Panc1 (cell line): ENCODE measurements at regions not wholly inside any gene's neighbourhood (a gene's known extent, or its start where the extent isn't known, plus 50 kb on each side); places are given as distances from the start of the nearest gene placed in this dataset.

Experiments
- ATAC-seq: fragments of 200-7000 bp; cut with Tn5 transposase; 2 replicates; pipeline ENCODE4 v1.9.1; 2020; ENCODE audit warnings: mild to moderate bottlenecking, moderate library complexity
- BruUV-seq: library from RNA; stranded (reverse); fragments of 400-500 nt; replicated peaks from 2 replicates; lab custom pipeline; 2021; lab: Mats Ljungman, UMichigan
- CTCF ChIA-PET: fragments of 300-600 bp; sonication (Branson Sonifier 250); formaldehyde crosslinking; loops from one replicate; lab custom pipeline; 2022; ENCODE audit warnings: antibody characterized with exemption; lab: Charles Lee
- POLR2A ChIA-PET: fragments of 300-600 bp; sonication (Branson Sonifier 250); formaldehyde crosslinking; loops from one replicate; lab custom pipeline; 2022; ENCODE audit warnings: antibody characterized with exemption; lab: Charles Lee
- DNase-seq: peaks from one replicate; pipeline ENCODE4 v3.0.0-alpha.2; 2010; ENCODE audit warnings: low read depth, low spot score
- H3K27ac ChIP-seq: 2 replicates; pipeline ENCODE4 v1.5.1; 2011; ENCODE audit warnings: mild to moderate bottlenecking, low read length, inconsistent platforms
- H3K27me3 ChIP-seq: fragments of 200-500 bp; sonication (Bioruptor generic); 2 replicates; pipeline ENCODE4 v1.6.0; 2014; ENCODE audit warnings: low read length, inconsistent platforms; ENCODE audit not compliant: control insufficient read depth, insufficient read depth
- H3K36me3 ChIP-seq: fragments of 200-500 bp; sonication (Bioruptor generic); 2 replicates; pipeline ENCODE4 v1.5.1; 2014; ENCODE audit warnings: inconsistent platforms, mild to moderate bottlenecking, low read length, moderate library complexity; ENCODE audit not compliant: control insufficient read depth, insufficient read depth
- H3K4me1 ChIP-seq: 2 replicates; pipeline ENCODE4 v1.5.1; 2011; ENCODE audit warnings: inconsistent platforms, mild to moderate bottlenecking, low read length, moderate library complexity; ENCODE audit not compliant: control insufficient read depth, insufficient read depth
- H3K4me3 ChIP-seq, 2 experiments: 2 replicates each; pipeline ENCODE4 v1.5.1; 2011 to 2012; ENCODE audit warnings: low read depth in 2 of 2, low read length in 2 of 2, mild to moderate bottlenecking in 2 of 2, inconsistent platforms in 1 of 2, moderate library complexity in 1 of 2
- H3K9me3 ChIP-seq: fragments of 200-500 bp; sonication (Bioruptor generic); 2 replicates; pipeline ENCODE4 v1.5.1; 2014; ENCODE audit warnings: low read depth, mild to moderate bottlenecking, inconsistent platforms, low read length, moderate library complexity; ENCODE audit not compliant: control insufficient read depth, insufficient read depth
- TCF7L2 ChIP-seq: IDR thresholded peaks from 2 replicates; pipeline ENCODE4 v1.6.1; 2011; ENCODE audit warnings: mild to moderate bottlenecking, low read depth, low read length, inconsistent platforms
- in situ Hi-C: cut with HindIII; loops from 2 replicates; pipeline ENCODE4 v1.10.0; 2016; ENCODE audit warnings: low sequenced_read_pairs, low pct_unique_long_range_greater_than_20kb
- intact Hi-C: fragments of 100-400 bp; cut with micrococcal nuclease; formaldehyde crosslinking; loops from one replicate; pipeline ENCODE4 v1.10.0; 2022; ENCODE audit not compliant: unreplicated experiment
- TF ChIP-seq, protein P1 (sequence below): fragments of 450-650 bp; IDR thresholded peaks from 2 replicates; pipeline ENCODE4 v1.5.1; 2017; ENCODE audit warnings: mild to moderate bottlenecking
- TF ChIP-seq, protein P2 (sequence below), 2 experiments: IDR thresholded peaks; 2 replicates each; pipeline ENCODE4 v1.6.1; 2011 to 2012; ENCODE audit warnings: low read depth in 2 of 2, control low read depth in 1 of 2, low read length in 1 of 2, mild to moderate bottlenecking in 1 of 2, moderate library complexity in 1 of 2; ENCODE audit not compliant: insufficient read depth in 1 of 2

DNA sequence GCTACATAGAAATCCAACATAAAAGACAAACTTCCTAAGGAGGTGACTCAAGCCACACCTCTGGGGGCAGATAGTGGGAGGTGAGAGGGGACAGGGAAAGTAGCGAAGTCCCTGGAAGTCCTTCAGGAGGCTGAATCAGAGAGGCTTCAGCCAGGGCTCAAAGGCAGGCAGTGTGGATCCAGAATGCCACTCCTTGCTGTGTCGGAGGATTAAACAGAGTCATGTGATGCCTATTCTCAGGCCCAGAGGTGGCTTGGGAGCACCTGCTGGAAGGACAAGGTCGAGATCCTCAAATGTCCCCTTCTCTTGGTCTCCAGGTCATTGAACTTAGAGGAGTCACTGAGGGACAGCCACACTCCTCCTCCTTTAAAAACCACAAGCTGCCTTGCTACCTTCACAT lies 391.1 kb downstream of the SOX9 start:
- intact Hi-C loops (no loop called here), in situ Hi-C loops (no loop called here)
- Histone ChIP-seq H3K4me3 (peak overlapping the region; percentile 7 to 21; a peak in 3 of 4 replicates), H3K36me3 (no peaks in the 10 kb centered on the region), H3K4me1 (peaks cover 92% of the 10 kb centered on the region), H3K27ac (peak overlapping the region; percentile 95), H3K27me3 (no peaks in the 10 kb centered on the region), H3K9me3 (no peaks in the 10 kb centered on the region)
- DNase-seq, result no peak
- TF ChIP-seq, protein P1, sequence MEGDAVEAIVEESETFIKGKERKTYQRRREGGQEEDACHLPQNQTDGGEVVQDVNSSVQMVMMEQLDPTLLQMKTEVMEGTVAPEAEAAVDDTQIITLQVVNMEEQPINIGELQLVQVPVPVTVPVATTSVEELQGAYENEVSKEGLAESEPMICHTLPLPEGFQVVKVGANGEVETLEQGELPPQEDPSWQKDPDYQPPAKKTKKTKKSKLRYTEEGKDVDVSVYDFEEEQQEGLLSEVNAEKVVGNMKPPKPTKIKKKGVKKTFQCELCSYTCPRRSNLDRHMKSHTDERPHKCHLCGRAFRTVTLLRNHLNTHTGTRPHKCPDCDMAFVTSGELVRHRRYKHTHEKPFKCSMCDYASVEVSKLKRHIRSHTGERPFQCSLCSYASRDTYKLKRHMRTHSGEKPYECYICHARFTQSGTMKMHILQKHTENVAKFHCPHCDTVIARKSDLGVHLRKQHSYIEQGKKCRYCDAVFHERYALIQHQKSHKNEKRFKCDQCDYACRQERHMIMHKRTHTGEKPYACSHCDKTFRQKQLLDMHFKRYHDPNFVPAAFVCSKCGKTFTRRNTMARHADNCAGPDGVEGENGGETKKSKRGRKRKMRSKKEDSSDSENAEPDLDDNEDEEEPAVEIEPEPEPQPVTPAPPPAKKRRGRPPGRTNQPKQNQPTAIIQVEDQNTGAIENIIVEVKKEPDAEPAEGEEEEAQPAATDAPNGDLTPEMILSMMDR, result no peak
- TF ChIP-seq, protein P2, sequence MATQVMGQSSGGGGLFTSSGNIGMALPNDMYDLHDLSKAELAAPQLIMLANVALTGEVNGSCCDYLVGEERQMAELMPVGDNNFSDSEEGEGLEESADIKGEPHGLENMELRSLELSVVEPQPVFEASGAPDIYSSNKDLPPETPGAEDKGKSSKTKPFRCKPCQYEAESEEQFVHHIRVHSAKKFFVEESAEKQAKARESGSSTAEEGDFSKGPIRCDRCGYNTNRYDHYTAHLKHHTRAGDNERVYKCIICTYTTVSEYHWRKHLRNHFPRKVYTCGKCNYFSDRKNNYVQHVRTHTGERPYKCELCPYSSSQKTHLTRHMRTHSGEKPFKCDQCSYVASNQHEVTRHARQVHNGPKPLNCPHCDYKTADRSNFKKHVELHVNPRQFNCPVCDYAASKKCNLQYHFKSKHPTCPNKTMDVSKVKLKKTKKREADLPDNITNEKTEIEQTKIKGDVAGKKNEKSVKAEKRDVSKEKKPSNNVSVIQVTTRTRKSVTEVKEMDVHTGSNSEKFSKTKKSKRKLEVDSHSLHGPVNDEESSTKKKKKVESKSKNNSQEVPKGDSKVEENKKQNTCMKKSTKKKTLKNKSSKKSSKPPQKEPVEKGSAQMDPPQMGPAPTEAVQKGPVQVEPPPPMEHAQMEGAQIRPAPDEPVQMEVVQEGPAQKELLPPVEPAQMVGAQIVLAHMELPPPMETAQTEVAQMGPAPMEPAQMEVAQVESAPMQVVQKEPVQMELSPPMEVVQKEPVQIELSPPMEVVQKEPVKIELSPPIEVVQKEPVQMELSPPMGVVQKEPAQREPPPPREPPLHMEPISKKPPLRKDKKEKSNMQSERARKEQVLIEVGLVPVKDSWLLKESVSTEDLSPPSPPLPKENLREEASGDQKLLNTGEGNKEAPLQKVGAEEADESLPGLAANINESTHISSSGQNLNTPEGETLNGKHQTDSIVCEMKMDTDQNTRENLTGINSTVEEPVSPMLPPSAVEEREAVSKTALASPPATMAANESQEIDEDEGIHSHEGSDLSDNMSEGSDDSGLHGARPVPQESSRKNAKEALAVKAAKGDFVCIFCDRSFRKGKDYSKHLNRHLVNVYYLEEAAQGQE (IDR thresholded peaks at IDR 0.05; ENCODE audit: insufficient read depth in 1 of 2, low read depth in 2 of 2, low read length in 1 of 2), result no peak
- TF ChIP-seq TCF7L2, result peak; percentile 69
- POLR2A ChIA-PET, result interaction anchor here (0.6 kb wide), 1 partner anchor 98 kb away, joined by 5 read pairs; no protein-coding TSS in a partner anchor
- CTCF ChIA-PET, result interaction anchor here (0.5 to 1.8 kb wide), 3 partner anchors 9 to 562 kb away, joined by 3 to 4 read pairs (median 3); no protein-coding TSS in a partner anchor
- BruUV-seq, result no TSS peak
- ATAC-seq, result peak; percentile 55

DNA sequence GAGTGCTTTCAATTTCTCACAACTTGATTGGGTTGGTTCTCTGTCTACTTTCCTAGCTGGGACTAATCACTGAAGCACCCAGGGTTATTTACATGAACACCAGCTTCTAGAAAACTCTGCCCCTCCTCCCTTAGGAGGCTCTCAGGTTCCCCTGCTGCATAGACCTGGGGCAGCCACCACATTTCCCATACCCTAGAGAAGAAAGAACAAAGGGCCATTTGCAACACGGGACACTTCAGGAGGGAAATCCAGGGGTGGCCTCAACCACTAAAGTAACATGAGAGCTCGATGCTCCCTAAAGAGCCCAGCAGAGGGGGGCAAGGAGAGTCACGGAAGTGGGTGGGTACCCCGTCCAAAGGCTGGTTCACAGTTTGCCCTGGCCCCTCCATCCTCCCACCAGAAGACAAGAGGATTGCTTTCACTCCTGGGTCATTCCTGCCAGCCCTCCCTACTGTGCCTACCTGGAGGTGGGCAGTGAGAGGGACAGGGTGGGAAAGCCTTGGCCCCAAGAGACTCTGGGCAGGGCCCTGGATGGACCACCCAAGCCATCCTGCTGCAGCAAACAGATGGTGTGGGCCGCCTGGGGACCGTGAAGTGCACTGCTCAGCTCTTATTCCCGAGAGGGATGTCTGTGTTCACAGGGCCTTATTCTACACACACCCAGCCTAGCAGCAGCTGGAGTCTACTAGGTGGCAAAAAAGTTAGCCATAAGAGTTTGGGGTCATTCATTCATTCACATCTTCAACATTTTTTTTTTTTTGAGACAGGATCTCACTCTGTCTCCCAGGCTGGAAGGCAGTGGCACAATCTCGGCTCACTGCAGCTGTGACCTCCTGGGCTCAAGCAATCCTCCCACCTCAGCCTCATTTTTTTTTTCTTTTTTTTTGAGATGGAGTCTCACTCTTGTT lies 392.1 kb downstream of the SOX9 start:
- Histone ChIP-seq H3K27me3 (no peaks in the 10 kb centered on the region), H3K27ac (peak overlapping the region; percentile 95), H3K4me3 (peak overlapping the region in 1 of 2 experiments; percentile 2; a peak in 2 of 4 replicates), H3K9me3 (no peaks in the 10 kb centered on the region), H3K4me1 (peaks cover 92% of the 10 kb centered on the region), H3K36me3 (no peaks in the 10 kb centered on the region)
- ChIA-PET CTCF (interaction anchor here (0.7 to 1.8 kb wide), 3 partner anchors 8 to 224 kb away, joined by 3 to 4 read pairs (median 3); no protein-coding TSS in a partner anchor), POLR2A (interaction anchor here (0.6 kb wide), 4 partner anchors 35 to 386 kb away, joined by 3 to 7 read pairs (median 4); no protein-coding TSS in a partner anchor)
- ATAC-seq (peak; percentile 32), DNase-seq (no peak)
- in situ Hi-C loops (no loop called here), intact Hi-C loops (no loop called here)
- TF ChIP-seq, protein P2 (IDR thresholded peaks at IDR 0.05; ENCODE audit: insufficient read depth in 1 of 2, low read depth in 2 of 2, low read length in 1 of 2), result 0 out of 4 replicates have a peak, but pooled peaks of 1 of the 2 experiments have one; percentile 10
- TF ChIP-seq, protein P1, result no peak
- no TSS peak for BruUV-seq
